ENCODE measurements at regions not wholly inside any gene's neighbourhood (a gene's known extent, or its start where the extent isn't known, plus 50 kb on each side); places are given as distances from the start of the nearest gene placed in this dataset.
"Not testable (repeated sequence)": the region's sequence is repeated elsewhere in the genome, so short reads cannot be mapped to it uniquely, and the experiment has no call there.

DNA sequence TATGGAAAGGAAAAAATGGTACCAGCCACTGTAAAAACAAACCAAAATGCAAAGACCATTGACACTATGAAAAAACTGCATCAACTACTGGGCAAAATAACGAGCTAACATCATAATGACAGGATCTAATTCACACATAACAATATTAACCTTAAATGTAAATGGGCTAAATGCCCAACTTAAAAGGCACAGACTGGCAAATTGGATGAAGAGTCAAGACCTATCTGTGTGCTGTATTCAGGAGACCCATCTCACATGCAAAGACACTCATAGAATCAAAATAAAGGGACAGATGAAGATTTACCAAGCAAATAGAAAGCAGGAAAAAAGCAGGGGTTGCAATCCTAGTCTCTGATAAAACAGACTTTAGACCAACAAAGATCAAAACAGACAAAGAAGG, 186.6 kb downstream of the HACE1 start:
- TF ChIP-seq GABPA (IDR thresholded peaks at IDR 0.05; ENCODE audit: low read depth); CHD2 (IDR thresholded peaks at IDR 0.05; ENCODE audit: low read length, partially characterized antibody): not testable (repeated sequence)
- TF ChIP-seq, protein P1, sequence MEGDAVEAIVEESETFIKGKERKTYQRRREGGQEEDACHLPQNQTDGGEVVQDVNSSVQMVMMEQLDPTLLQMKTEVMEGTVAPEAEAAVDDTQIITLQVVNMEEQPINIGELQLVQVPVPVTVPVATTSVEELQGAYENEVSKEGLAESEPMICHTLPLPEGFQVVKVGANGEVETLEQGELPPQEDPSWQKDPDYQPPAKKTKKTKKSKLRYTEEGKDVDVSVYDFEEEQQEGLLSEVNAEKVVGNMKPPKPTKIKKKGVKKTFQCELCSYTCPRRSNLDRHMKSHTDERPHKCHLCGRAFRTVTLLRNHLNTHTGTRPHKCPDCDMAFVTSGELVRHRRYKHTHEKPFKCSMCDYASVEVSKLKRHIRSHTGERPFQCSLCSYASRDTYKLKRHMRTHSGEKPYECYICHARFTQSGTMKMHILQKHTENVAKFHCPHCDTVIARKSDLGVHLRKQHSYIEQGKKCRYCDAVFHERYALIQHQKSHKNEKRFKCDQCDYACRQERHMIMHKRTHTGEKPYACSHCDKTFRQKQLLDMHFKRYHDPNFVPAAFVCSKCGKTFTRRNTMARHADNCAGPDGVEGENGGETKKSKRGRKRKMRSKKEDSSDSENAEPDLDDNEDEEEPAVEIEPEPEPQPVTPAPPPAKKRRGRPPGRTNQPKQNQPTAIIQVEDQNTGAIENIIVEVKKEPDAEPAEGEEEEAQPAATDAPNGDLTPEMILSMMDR (IDR thresholded peaks at IDR 0.05) = not testable (repeated sequence)
